ENCODE measurements at regions not wholly inside any gene's neighbourhood (a gene's known extent, or its start where the extent isn't known, plus 50 kb on each side); places are given as distances from the start of the nearest gene placed in this dataset.

DNA sequence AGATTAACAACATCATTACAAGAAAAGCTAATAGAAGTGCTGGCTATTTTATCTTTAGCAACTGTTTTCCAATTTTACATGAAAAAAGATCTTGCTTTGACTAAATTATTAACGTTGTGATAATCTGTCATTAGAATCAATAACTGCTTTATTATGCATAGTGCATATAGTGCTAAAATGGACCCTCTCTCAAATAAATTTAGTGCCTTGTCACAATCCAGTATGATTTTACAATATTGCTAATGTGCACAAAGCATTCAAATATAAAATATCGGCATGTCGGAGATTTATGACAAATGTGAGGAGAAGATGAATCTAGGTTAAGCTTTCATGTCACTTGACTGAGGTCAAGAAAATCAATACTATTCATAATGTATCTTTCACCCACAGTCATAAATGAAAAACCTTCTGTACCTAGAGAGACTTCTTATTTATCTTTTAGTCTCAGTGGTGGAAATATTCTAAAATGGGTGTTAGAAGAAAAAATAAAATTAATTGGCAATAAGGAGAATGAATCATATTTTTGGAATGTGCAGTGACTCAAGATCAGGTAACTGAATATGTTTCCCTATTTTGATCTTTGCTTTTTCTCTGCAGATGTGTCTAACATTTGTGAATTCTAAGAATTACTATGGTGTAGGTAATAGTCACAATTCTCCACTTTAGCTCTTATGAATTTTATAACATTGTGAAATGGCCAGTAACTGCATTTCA, 672.9 kb upstream of the GRAMD2B start:
- Histone ChIP-seq H3K4me2 (no peak overlapping the region), H3K36me3 (no peaks in the 10 kb centered on the region), H3K4me1 (no peaks in the 10 kb centered on the region), H3K4me3 (no peak overlapping the region), H3K79me2 (ENCODE audit: low read depth) (no peaks in the 10 kb centered on the region), H3F3A (ENCODE audit: low read depth) (no peaks in the 10 kb centered on the region), H3K27ac (no peak overlapping the region), H3K27me3 (no peaks in the 10 kb centered on the region), H2AFZ (replicated peaks) (no peak overlapping the region), H3K9ac (no peak overlapping the region), H4K20me1 (ENCODE audit: low read depth) (no peaks in the 10 kb centered on the region), H3K9me3 (ENCODE audit: low read depth) (no peaks in the 10 kb centered on the region)
- H3K4me1 Mint-ChIP-seq, result no peaks in the 10 kb centered on the region
- H3K9me3 Mint-ChIP-seq, result no peaks in the 10 kb centered on the region
- no peaks in the 10 kb centered on the region for H3K36me3 Mint-ChIP-seq
- DNase-seq (ENCODE audit: low spot score), result no peak
- TF ChIP-seq, protein P1, sequence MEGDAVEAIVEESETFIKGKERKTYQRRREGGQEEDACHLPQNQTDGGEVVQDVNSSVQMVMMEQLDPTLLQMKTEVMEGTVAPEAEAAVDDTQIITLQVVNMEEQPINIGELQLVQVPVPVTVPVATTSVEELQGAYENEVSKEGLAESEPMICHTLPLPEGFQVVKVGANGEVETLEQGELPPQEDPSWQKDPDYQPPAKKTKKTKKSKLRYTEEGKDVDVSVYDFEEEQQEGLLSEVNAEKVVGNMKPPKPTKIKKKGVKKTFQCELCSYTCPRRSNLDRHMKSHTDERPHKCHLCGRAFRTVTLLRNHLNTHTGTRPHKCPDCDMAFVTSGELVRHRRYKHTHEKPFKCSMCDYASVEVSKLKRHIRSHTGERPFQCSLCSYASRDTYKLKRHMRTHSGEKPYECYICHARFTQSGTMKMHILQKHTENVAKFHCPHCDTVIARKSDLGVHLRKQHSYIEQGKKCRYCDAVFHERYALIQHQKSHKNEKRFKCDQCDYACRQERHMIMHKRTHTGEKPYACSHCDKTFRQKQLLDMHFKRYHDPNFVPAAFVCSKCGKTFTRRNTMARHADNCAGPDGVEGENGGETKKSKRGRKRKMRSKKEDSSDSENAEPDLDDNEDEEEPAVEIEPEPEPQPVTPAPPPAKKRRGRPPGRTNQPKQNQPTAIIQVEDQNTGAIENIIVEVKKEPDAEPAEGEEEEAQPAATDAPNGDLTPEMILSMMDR (IDR thresholded peaks at IDR 0.05), result no peak
- H3K27me3 Mint-ChIP-seq (ENCODE audit: insufficient read depth, low read depth), result no peaks in the 10 kb centered on the region
- no peak overlapping the region for H3K4me3 Mint-ChIP-seq
- H3K27ac Mint-ChIP-seq, result no peak overlapping the region

DNA sequence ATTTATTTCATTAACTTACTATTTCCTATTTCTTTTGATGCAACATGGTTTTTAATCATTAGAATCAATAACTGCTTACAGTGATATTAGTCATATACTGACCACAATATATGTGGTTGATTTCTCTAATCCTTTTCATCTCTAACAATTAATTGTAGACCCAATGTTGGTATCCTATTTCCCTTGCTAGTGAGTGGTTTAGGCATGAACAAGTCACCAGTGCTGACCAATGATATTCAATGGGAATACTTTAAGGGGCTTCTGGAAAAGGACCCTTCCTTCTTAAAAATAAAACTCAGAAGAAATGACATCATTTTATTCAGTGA, 672.4 kb upstream of the GRAMD2B start:
- H3K4me3 ChIP-seq, result no peak overlapping the region
- no peaks in the 10 kb centered on the region for H3K27me3 Mint-ChIP-seq (ENCODE audit: insufficient read depth, low read depth)
- no peak overlapping the region for H3K27ac ChIP-seq
- no peaks in the 10 kb centered on the region for H3K27me3 ChIP-seq
- no peak overlapping the region for H3K27ac Mint-ChIP-seq
- no peaks in the 10 kb centered on the region for H3K9me3 ChIP-seq (ENCODE audit: low read depth)
- no peaks in the 10 kb centered on the region for H3K9me3 Mint-ChIP-seq
- no peaks in the 10 kb centered on the region for H3K36me3 Mint-ChIP-seq
- H3K4me1 ChIP-seq, result no peaks in the 10 kb centered on the region
- no peak for DNase-seq (ENCODE audit: low spot score)
- H3K4me2 ChIP-seq, result no peak overlapping the region
- H3F3A ChIP-seq (ENCODE audit: low read depth), result no peaks in the 10 kb centered on the region
- H3K4me3 Mint-ChIP-seq, result no peak overlapping the region
- TF ChIP-seq, protein P1 (IDR thresholded peaks at IDR 0.05), result no peak
- no peak for TF ChIP-seq EZH2phosphoT487 (IDR thresholded peaks at IDR 0.05)
- TF ChIP-seq EZH2 (IDR thresholded peaks at IDR 0.05), result no peak
- H3K9ac ChIP-seq, result no peak overlapping the region
- no peaks in the 10 kb centered on the region for H3K79me2 ChIP-seq (ENCODE audit: low read depth)
- H4K20me1 ChIP-seq (ENCODE audit: low read depth), result no peaks in the 10 kb centered on the region
- no peak overlapping the region for H2AFZ ChIP-seq (replicated peaks)
- no peaks in the 10 kb centered on the region for H3K4me1 Mint-ChIP-seq
- H3K36me3 ChIP-seq, result no peaks in the 10 kb centered on the region

DNA sequence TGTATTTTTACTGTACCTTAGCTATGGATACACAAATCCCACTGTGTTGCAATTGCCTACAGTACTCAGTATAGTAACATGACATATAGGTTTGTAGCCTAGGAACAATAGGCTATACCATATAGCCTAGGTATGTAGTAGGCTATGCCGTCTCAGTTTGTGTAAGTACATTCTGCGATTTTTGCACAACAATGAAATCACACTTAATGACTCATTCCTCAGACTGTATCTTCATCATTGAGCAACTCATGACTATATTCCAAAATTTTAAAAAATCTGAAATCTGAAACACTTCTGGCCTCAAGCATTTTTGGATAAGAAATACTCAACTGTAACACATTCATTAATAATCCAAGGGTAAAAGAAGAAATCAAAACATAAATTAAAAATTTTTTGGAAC, 666.8 kb upstream of the GRAMD2B start:
- Histone ChIP-seq H3K4me3 (no peak overlapping the region), H3K4me2 (no peak overlapping the region), H3K36me3 (no peaks in the 10 kb centered on the region), H3K4me1 (no peaks in the 10 kb centered on the region), H3F3A (ENCODE audit: low read depth) (no peaks in the 10 kb centered on the region), H4K20me1 (ENCODE audit: low read depth) (no peaks in the 10 kb centered on the region), H2AFZ (replicated peaks) (no peak overlapping the region), H3K9ac (no peak overlapping the region), H3K9me3 (ENCODE audit: low read depth) (no peaks in the 10 kb centered on the region), H3K79me2 (ENCODE audit: low read depth) (no peaks in the 10 kb centered on the region), H3K27ac (no peak overlapping the region), H3K27me3 (no peaks in the 10 kb centered on the region)
- H3K36me3 Mint-ChIP-seq, result no peaks in the 10 kb centered on the region
- no peak overlapping the region for H3K27ac Mint-ChIP-seq
- TF ChIP-seq EZH2phosphoT487 (IDR thresholded peaks at IDR 0.05) (no peak), EZH2 (IDR thresholded peaks at IDR 0.05) (no peak)
- TF ChIP-seq, protein P1 (IDR thresholded peaks at IDR 0.05), result no peak
- no peaks in the 10 kb centered on the region for H3K4me1 Mint-ChIP-seq
- H3K9me3 Mint-ChIP-seq, result peaks cover 20% of the 10 kb centered on the region
- no peak for DNase-seq (ENCODE audit: low spot score)
- no peak overlapping the region for H3K4me3 Mint-ChIP-seq
- H3K27me3 Mint-ChIP-seq (ENCODE audit: insufficient read depth, low read depth), result no peaks in the 10 kb centered on the region
